Epithelial cell of proximal tubule (primary cell): ENCODE measurements at regions not wholly inside any gene's neighbourhood (a gene's known extent, or its start where the extent isn't known, plus 50 kb on each side); places are given as distances from the start of the nearest gene placed in this dataset.

Source experiments
- DNase-seq: peaks from one replicate; pipeline ENCODE4 v3.0.0-alpha.2; 2011; ENCODE audit warnings: low read depth
- H3K4me3 ChIP-seq: 2 replicates; pipeline ENCODE4 v1.5.1; 2011; ENCODE audit warnings: low read depth, mild to moderate bottlenecking, low read length
- CTCF ChIP-seq: conservative IDR thresholded peaks from 2 replicates; pipeline ENCODE4 v1.5.1; 2012; ENCODE audit warnings: low read depth, mild to moderate bottlenecking, low read length

DNA sequence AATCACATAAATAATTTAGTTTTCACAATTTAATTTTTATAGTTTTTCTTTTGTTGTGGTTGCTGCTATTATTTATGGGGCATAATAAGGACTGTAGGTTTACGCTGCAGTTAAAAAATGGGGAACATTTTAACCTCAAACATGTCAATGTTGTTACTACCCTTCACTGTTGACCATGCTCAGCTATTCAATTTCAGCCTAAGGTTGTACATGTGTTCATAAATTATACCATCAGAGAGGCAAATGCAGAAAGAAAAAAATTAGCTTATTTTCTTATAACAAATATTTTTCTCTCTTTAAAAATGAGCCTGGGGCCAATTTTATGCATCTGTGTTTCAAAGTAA, 110.1 kb upstream of the PITRM1 start:
- no peak for DNase-seq
- H3K4me3 ChIP-seq, result no peak overlapping the region
- no peak for TF ChIP-seq CTCF

- DNase-seq, result no peak
- no peak overlapping the region for H3K4me3 ChIP-seq
- TF ChIP-seq CTCF, result no peak
Observed at GRCh38 chr10:3281941-3282673, 109.5 kb upstream of the PITRM1 start.

DNA sequence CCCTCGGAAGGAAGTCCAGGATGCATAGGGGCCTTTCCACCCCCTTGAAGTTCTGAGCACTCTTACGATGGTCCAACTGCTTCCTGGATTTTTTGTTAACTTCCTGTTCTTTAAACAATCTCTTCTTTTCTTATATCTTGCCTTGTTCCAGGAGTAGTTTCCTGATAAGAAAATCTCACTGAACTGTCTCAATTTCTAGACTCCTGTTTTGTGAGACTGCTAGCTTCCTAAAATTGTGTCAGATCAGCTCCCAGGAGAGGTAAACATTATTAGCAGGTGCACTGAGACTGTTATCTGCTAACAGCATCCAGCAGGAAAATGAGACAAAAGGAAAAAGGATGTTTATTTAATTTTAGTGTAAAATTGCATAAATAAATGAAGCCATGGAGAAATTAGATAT, 106.2 kb upstream of the PITRM1 start:
- H3K4me3 ChIP-seq, result no peak overlapping the region
- DNase-seq, result no peak
- TF ChIP-seq CTCF, result no peak

- no peak for DNase-seq
- H3K4me3 ChIP-seq, result no peak overlapping the region
- TF ChIP-seq CTCF, result no peak
Observed at GRCh38 chr10:3277566-3277965, 105.0 kb upstream of the PITRM1 start.

DNA sequence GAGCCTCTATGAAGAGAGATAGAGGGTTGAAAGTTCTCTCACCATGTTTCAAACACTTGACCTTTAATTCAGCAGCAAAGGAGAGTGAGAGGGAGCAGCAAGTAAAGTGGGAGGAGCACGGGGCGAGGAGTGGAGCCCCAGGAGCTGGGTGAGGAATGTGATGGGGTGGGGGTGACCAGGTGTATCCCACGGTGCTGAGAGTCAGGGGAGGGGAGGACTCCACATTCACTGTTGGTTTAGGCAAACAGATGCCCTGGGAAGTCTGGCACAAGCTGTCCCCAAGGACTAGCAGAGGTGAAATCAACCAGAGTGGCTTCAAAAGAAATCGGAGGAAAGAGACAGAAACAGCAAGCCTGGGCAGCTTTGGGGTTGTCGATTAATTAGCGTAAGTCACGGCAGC, 101.8 kb upstream of the PITRM1 start:
- no peak overlapping the region for H3K4me3 ChIP-seq
- no peak for TF ChIP-seq CTCF
- no peak for DNase-seq

DNA sequence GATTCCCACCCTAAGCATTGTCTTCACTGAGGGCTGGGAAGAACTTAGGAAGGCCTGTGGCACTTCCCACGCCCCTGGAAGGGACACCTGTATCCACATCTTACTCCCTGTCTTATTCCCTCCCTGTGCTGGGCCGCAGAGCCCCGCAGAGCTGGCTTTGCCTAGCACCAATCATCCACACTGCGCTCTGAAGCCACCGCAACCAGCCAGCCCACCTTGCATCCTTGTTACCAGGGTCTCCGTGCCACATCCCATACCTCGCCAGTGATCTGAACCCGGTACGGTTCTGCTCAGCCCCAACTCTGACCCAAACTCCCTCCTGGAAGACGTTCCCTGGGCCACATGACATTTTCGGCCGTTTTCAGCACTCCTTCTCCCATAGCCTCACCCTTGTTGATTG, 101.4 kb upstream of the PITRM1 start:
- no peak for DNase-seq
- H3K4me3 ChIP-seq, result no peak overlapping the region
- no peak for TF ChIP-seq CTCF

DNA sequence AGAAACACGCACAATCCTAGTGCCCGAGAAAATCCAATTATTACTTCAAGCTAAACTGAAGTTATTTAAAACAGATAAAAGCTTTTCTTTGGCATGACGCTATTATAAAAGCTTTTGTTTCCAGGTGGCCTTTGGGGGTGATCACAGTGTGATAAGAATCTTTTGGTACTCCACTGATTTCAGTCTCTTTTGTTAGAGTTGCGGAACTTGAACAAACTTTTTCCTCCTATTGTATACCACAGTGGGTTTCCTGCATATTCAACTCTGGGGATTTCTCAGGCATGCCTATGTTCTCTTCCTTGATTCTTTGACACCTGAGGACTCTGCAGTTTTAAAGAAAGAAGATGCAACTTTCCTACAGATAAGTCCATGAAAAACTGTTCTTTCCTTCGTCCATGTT, 99.7 kb upstream of the PITRM1 start:
- TF ChIP-seq CTCF, result no peak
- no peak for DNase-seq
- H3K4me3 ChIP-seq, result no peak overlapping the region
